ENCODE measurements at regions not wholly inside any gene's neighbourhood (a gene's known extent, or its start where the extent isn't known, plus 50 kb on each side); places are given as distances from the start of the nearest gene placed in this dataset.
A peak's percentile ranks its signal among the peaks of the same experiment; 100 is the strongest.
"Not testable (repeated sequence)": the region's sequence is repeated elsewhere in the genome, so short reads cannot be mapped to it uniquely, and the experiment has no call there.

- H3K36me3 ChIP-seq (replicated peaks; ENCODE audit: control insufficient read depth, insufficient read depth, low read length), result no peaks in the 10 kb centered on the region
Observed at GRCh38 chr1:221530791-221531190, 211.1 kb downstream of the DUSP10 start.

GRCh38 chr1:221532071-221532773, 209.7 kb downstream of the DUSP10 start:
- Histone ChIP-seq H3K27me3 (ENCODE audit: control insufficient read depth, insufficient read depth, low read length) (no peaks in the 10 kb centered on the region; the same call in 1 of the 2 replicates), H3K4me3 (ENCODE audit: insufficient read depth, low read depth, low read length) (no peak overlapping the region)

More at GRCh38 chr1:221530791-221531190, 211.1 kb downstream of the DUSP10 start:
- DNase-seq, result no peak
- H3K27me3 ChIP-seq (ENCODE audit: control insufficient read depth, insufficient read depth, low read length), result no peaks in the 10 kb centered on the region; the same call in 1 of the 2 replicates
- H3K4me3 ChIP-seq (ENCODE audit: insufficient read depth, low read depth, low read length), result no peak overlapping the region

GRCh38 chr1:221541296-221541695, 200.6 kb downstream of the DUSP10 start:
- no peak overlapping the region for H3K4me3 ChIP-seq (ENCODE audit: insufficient read depth, low read depth, low read length)
- no peak for DNase-seq
- H3K27me3 ChIP-seq (ENCODE audit: control insufficient read depth, insufficient read depth, low read length), result no peaks in the 10 kb centered on the region
- H3K36me3 ChIP-seq (replicated peaks; ENCODE audit: control insufficient read depth, insufficient read depth, low read length), result no peaks in the 10 kb centered on the region

More at GRCh38 chr1:221532071-221532773, 209.7 kb downstream of the DUSP10 start:
- no peaks in the 10 kb centered on the region for H3K36me3 ChIP-seq (replicated peaks; ENCODE audit: control insufficient read depth, insufficient read depth, low read length)
- DNase-seq, result no peak

GRCh38 chr1:221543529-221544120, 198.3 kb downstream of the DUSP10 start:
- Histone ChIP-seq H3K4me3 (ENCODE audit: insufficient read depth, low read depth, low read length) (no peak overlapping the region), H3K27me3 (ENCODE audit: control insufficient read depth, insufficient read depth, low read length) (no peaks in the 10 kb centered on the region), H3K36me3 (replicated peaks; ENCODE audit: control insufficient read depth, insufficient read depth, low read length) (no peaks in the 10 kb centered on the region)
- DNase-seq, result peak; percentile 26

GRCh38 chr1:221548942-221549341, 192.9 kb downstream of the DUSP10 start:
- H3K36me3 ChIP-seq (replicated peaks; ENCODE audit: control insufficient read depth, insufficient read depth, low read length), result no peaks in the 10 kb centered on the region
- DNase-seq, result no peak
- H3K4me3 ChIP-seq (ENCODE audit: insufficient read depth, low read depth, low read length), result no peak overlapping the region
- no peaks in the 10 kb centered on the region for H3K27me3 ChIP-seq (ENCODE audit: control insufficient read depth, insufficient read depth, low read length)

- no peaks in the 10 kb centered on the region for H3K27me3 ChIP-seq (ENCODE audit: control insufficient read depth, insufficient read depth, low read length)
- no peaks in the 10 kb centered on the region for H3K36me3 ChIP-seq (replicated peaks; ENCODE audit: control insufficient read depth, insufficient read depth, low read length)
- no peak for DNase-seq
- no peak overlapping the region for H3K4me3 ChIP-seq (ENCODE audit: insufficient read depth, low read depth, low read length)
Observed at GRCh38 chr1:221549815-221550214, 192.1 kb downstream of the DUSP10 start.

- not testable (repeated sequence) for H3K36me3 ChIP-seq (replicated peaks; ENCODE audit: control insufficient read depth, insufficient read depth, low read length); H3K4me3 ChIP-seq (ENCODE audit: insufficient read depth, low read depth, low read length); H3K27me3 ChIP-seq (ENCODE audit: control insufficient read depth, insufficient read depth, low read length); DNase-seq
Observed at GRCh38 chr1:221552792-221553191, 189.1 kb downstream of the DUSP10 start.

GRCh38 chr1:221555689-221556433, 186.0 kb downstream of the DUSP10 start:
- H3K27me3 ChIP-seq (ENCODE audit: control insufficient read depth, insufficient read depth, low read length), result no peaks in the 10 kb centered on the region
- no peak overlapping the region for H3K4me3 ChIP-seq (ENCODE audit: insufficient read depth, low read depth, low read length)
- no peaks in the 10 kb centered on the region for H3K36me3 ChIP-seq (replicated peaks; ENCODE audit: control insufficient read depth, insufficient read depth, low read length)
- DNase-seq, result no peak

GRCh38 chr1:221556435-221556834, 185.5 kb downstream of the DUSP10 start:
- Histone ChIP-seq H3K36me3 (replicated peaks; ENCODE audit: control insufficient read depth, insufficient read depth, low read length) (no peaks in the 10 kb centered on the region), H3K4me3 (ENCODE audit: insufficient read depth, low read depth, low read length) (no peak overlapping the region), H3K27me3 (ENCODE audit: control insufficient read depth, insufficient read depth, low read length) (no peaks in the 10 kb centered on the region)
- DNase-seq, result no peak

- H3K4me3 ChIP-seq (ENCODE audit: insufficient read depth, low read depth, low read length), result no peak overlapping the region
- DNase-seq, result no peak
- no peaks in the 10 kb centered on the region for H3K36me3 ChIP-seq (replicated peaks; ENCODE audit: control insufficient read depth, insufficient read depth, low read length)
- H3K27me3 ChIP-seq (ENCODE audit: control insufficient read depth, insufficient read depth, low read length), result no peaks in the 10 kb centered on the region
Observed at GRCh38 chr1:221557013-221557412, 184.9 kb downstream of the DUSP10 start.

- no peak overlapping the region for H3K4me3 ChIP-seq (ENCODE audit: insufficient read depth, low read depth, low read length)
- no peaks in the 10 kb centered on the region for H3K36me3 ChIP-seq (replicated peaks; ENCODE audit: control insufficient read depth, insufficient read depth, low read length)
- no peak for DNase-seq
- H3K27me3 ChIP-seq (ENCODE audit: control insufficient read depth, insufficient read depth, low read length), result no peaks in the 10 kb centered on the region
Observed at GRCh38 chr1:221558396-221558795, 183.5 kb downstream of the DUSP10 start.

GRCh38 chr1:221559911-221560310, 182.0 kb downstream of the DUSP10 start:
- no peak for DNase-seq
- Histone ChIP-seq H3K27me3 (ENCODE audit: control insufficient read depth, insufficient read depth, low read length) (no peaks in the 10 kb centered on the region), H3K36me3 (replicated peaks; ENCODE audit: control insufficient read depth, insufficient read depth, low read length) (no peaks in the 10 kb centered on the region), H3K4me3 (ENCODE audit: insufficient read depth, low read depth, low read length) (no peak overlapping the region)

- Histone ChIP-seq H3K4me3 (ENCODE audit: insufficient read depth, low read depth, low read length) (no peak overlapping the region), H3K27me3 (ENCODE audit: control insufficient read depth, insufficient read depth, low read length) (no peaks in the 10 kb centered on the region), H3K36me3 (replicated peaks; ENCODE audit: control insufficient read depth, insufficient read depth, low read length) (no peaks in the 10 kb centered on the region)
- no peak for DNase-seq
Observed at GRCh38 chr1:221562542-221563475, 179.1 kb downstream of the DUSP10 start.

GRCh38 chr1:221563476-221563921, 178.4 kb downstream of the DUSP10 start:
- no peak for DNase-seq
- H3K27me3 ChIP-seq (ENCODE audit: control insufficient read depth, insufficient read depth, low read length), result no peaks in the 10 kb centered on the region
- no peaks in the 10 kb centered on the region for H3K36me3 ChIP-seq (replicated peaks; ENCODE audit: control insufficient read depth, insufficient read depth, low read length)
- H3K4me3 ChIP-seq (ENCODE audit: insufficient read depth, low read depth, low read length), result no peak overlapping the region

All from H7 (cell line).